SK-N-SH (cell line): ENCODE measurements at regions not wholly inside any gene's neighbourhood (a gene's known extent, or its start where the extent isn't known, plus 50 kb on each side); places are given as distances from the start of the nearest gene placed in this dataset.

Experiments used
- CTCF ChIA-PET: fragments of 300-600, 350-600 bp; formaldehyde crosslinking; extraction: SDS; loops from one replicate; lab custom pipeline; 2021; lab: Yijun Ruan, JAX
- POLR2A ChIA-PET: fragments of 350-600 bp; sonication (Branson Sonifier 250); formaldehyde crosslinking; extraction: SDS; loops from one replicate; lab custom pipeline; 2020; ENCODE audit warnings: antibody characterized with exemption, inconsistent platforms; lab: Yijun Ruan, JAX
- DNase-seq: peaks from one replicate; pipeline ENCODE4 v3.0.0; 2012
- H2AFZ ChIP-seq: fragments of 200-600 bp; sonication (generic); 2 replicates; pipeline ENCODE4 v1.8.1; 2016; ENCODE audit warnings: antibody characterized with exemption, mild to moderate bottlenecking, low read depth
- H3F3A ChIP-seq: fragments of 200-600 bp; sonication (generic); replicated peaks from 2 replicates; pipeline ENCODE3; 2016; ENCODE audit warnings: antibody characterized with exemption, mild to moderate bottlenecking; ENCODE audit not compliant: insufficient read depth
- H3K27ac ChIP-seq, 2 experiments: fragments of 200-500 bp in 1 of 2; fragments of 200-600 bp in 1 of 2; sonication (Bioruptor generic) in 1 of 2; sonication (generic), shearing (Covaris generic) in 1 of 2; 2 replicates each; pipeline versions ENCODE4 v1.5.1 to v1.6.1; 2014 to 2016; ENCODE audit warnings: low read depth in 2 of 2, inconsistent platforms in 1 of 2, low read length in 1 of 2, mild to moderate bottlenecking in 1 of 2, mixed read lengths in 1 of 2
- H3K27me3 ChIP-seq: fragments of 200-600 bp; sonication (generic), shearing (Covaris generic); 2 replicates; pipeline ENCODE4 v1.6.1; 2016; ENCODE audit warnings: mixed run types; ENCODE audit not compliant: insufficient read depth
- H3K36me3 ChIP-seq, 2 experiments: fragments of 200-500 bp in 1 of 2; fragments of 200-600 bp in 1 of 2; sonication (Bioruptor generic) in 1 of 2; sonication (generic) in 1 of 2; replicated peaks in 1 of 2; 2 replicates each; pipeline versions ENCODE3 to v1.5.1; 2014 to 2016; ENCODE audit warnings: low read length in 1 of 2, mild to moderate bottlenecking in 1 of 2; ENCODE audit not compliant: insufficient read depth in 2 of 2, control insufficient read depth in 1 of 2
- H3K4me1 ChIP-seq, 2 experiments: fragments of 200-500 bp in 1 of 2; fragments of 200-600 bp in 1 of 2; sonication (Bioruptor generic) in 1 of 2; sonication (generic), shearing (Covaris generic) in 1 of 2; 2 replicates each; pipeline versions ENCODE4 v1.5.1 to v1.6.1; 2014 to 2016; ENCODE audit warnings: low read depth in 1 of 2, low read length in 1 of 2, mixed run types in 1 of 2; ENCODE audit not compliant: insufficient read depth in 2 of 2, control insufficient read depth in 1 of 2
- H3K4me2 ChIP-seq: fragments of 200-600 bp; sonication (generic), shearing (Covaris generic); 2 replicates; pipeline ENCODE4 v1.6.1; 2017; ENCODE audit warnings: mixed run types
- H3K4me3 ChIP-seq, 2 experiments: fragments of 200-500 bp in 1 of 2; fragments of 200-600 bp in 1 of 2; sonication (Bioruptor generic) in 1 of 2; sonication (generic), shearing (Covaris generic) in 1 of 2; 2 replicates each; pipeline versions ENCODE4 v1.5.1 to v1.8.1; 2014 to 2016; ENCODE audit warnings: low read depth in 2 of 2, inconsistent platforms in 1 of 2, low read length in 1 of 2, mild to moderate bottlenecking in 1 of 2, mixed read lengths in 1 of 2, moderate library complexity in 1 of 2
- H3K79me2 ChIP-seq: fragments of 200-600 bp; sonication (generic); 2 replicates; pipeline ENCODE4 v1.8.1; 2017; ENCODE audit warnings: mild to moderate bottlenecking; ENCODE audit not compliant: insufficient read depth
- H3K9ac ChIP-seq: fragments of 200-600 bp; sonication (generic); 2 replicates; pipeline ENCODE4 v1.6.1; 2017; ENCODE audit warnings: mixed run types
- H3K9me2 ChIP-seq: fragments of 200-600 bp; sonication (generic); 2 replicates; pipeline ENCODE4 v1.6.1; 2017; ENCODE audit warnings: mixed run types
- H3K9me3 ChIP-seq: fragments of 200-600 bp; sonication (generic); 2 replicates; pipeline ENCODE4 v1.6.1; 2017; ENCODE audit warnings: mixed run types, mild to moderate bottlenecking, moderate library complexity
- H4K20me1 ChIP-seq: fragments of 200-600 bp; sonication (generic); 2 replicates; pipeline ENCODE4 v1.6.1; 2017; ENCODE audit warnings: mild to moderate bottlenecking, mixed run types; ENCODE audit not compliant: insufficient read depth
- CTCF ChIP-seq: fragments of 200-600 bp; sonication (generic); IDR thresholded peaks from 2 replicates; pipeline ENCODE4 v1.6.1; 2017; ENCODE audit warnings: antibody characterized with exemption, mild to moderate bottlenecking, moderate library complexity
- ELF1 ChIP-seq: IDR thresholded peaks from 2 replicates; pipeline ENCODE4 v1.4.0; 2012
- EP300 ChIP-seq, 2 experiments: IDR thresholded peaks; 2 replicates each; pipeline versions ENCODE4 v1.4.0 to v1.6.1; 2012; ENCODE audit warnings: borderline replicate concordance in 1 of 2, low read depth in 1 of 2, low read length in 1 of 2
- FOXJ3 ChIP-seq: sonication (generic); formaldehyde crosslinking; IDR thresholded peaks from 2 replicates; pipeline ENCODE4 v1.5.1; 2020; ENCODE audit warnings: mild to moderate bottlenecking, missing genetic modification reagents
- GABPA ChIP-seq: IDR thresholded peaks from 2 replicates; pipeline ENCODE4 v1.4.0; 2012; ENCODE audit warnings: low read depth, mild to moderate bottlenecking
- GATA2 ChIP-seq: sonication (generic); formaldehyde crosslinking; IDR thresholded peaks from 2 replicates; pipeline ENCODE4 v1.5.0; 2020; ENCODE audit warnings: mild to moderate bottlenecking, missing genetic modification reagents
- JUND ChIP-seq: IDR thresholded peaks from 2 replicates; pipeline ENCODE4 v1.4.0; 2012
- MAX ChIP-seq: IDR thresholded peaks from 2 replicates; pipeline ENCODE4 v1.4.0; 2012; ENCODE audit warnings: low read depth
- MEF2A ChIP-seq: IDR thresholded peaks from 2 replicates; pipeline ENCODE4 v1.4.0; 2012; ENCODE audit warnings: low read depth, borderline replicate concordance
- MXI1 ChIP-seq: IDR thresholded peaks from 2 replicates; pipeline ENCODE4 v1.6.1; 2012; ENCODE audit warnings: mild to moderate bottlenecking, low read depth, low read length, improper control_type of control experiment
- NRF1 ChIP-seq: IDR thresholded peaks from 2 replicates; pipeline ENCODE4 v1.6.1; 2012; ENCODE audit warnings: low read depth, mild to moderate bottlenecking, low read length
- RAD21 ChIP-seq: IDR thresholded peaks from 2 replicates; pipeline ENCODE4 v1.6.1; 2012; ENCODE audit warnings: mild to moderate bottlenecking, low read length
- RCOR1 ChIP-seq: fragments of 150-350 bp; IDR thresholded peaks from 2 replicates; pipeline ENCODE4 v1.6.1; 2017; ENCODE audit warnings: antibody characterized with exemption, low read length
- SIN3A ChIP-seq: IDR thresholded peaks from 2 replicates; pipeline ENCODE4 v1.6.1; 2012; ENCODE audit warnings: low read depth, mild to moderate bottlenecking, low read length, moderate library complexity, borderline replicate concordance
- SMC3 ChIP-seq: IDR thresholded peaks from 2 replicates; pipeline ENCODE4 v1.6.1; 2012; ENCODE audit warnings: low read depth, low read length, improper control_type of control experiment
- TCF12 ChIP-seq: IDR thresholded peaks from 2 replicates; pipeline ENCODE4 v1.4.0; 2012
- TEAD4 ChIP-seq: IDR thresholded peaks from 2 replicates; pipeline ENCODE4 v1.4.0; 2012; ENCODE audit warnings: mild to moderate bottlenecking, borderline replicate concordance; ENCODE audit not compliant: insufficient read depth
- USF2 ChIP-seq: fragments of 150-350 bp; IDR thresholded peaks from 2 replicates; pipeline ENCODE4 v1.6.1; 2017; ENCODE audit warnings: antibody characterized with exemption, low read length, low read depth, borderline replicate concordance
- YY1 ChIP-seq: IDR thresholded peaks from 2 replicates; pipeline ENCODE4 v1.4.0; 2012; ENCODE audit warnings: low read depth, mild to moderate bottlenecking
- ZBTB33 ChIP-seq: IDR thresholded peaks from 2 replicates; pipeline ENCODE4 v1.4.0; 2012; ENCODE audit warnings: low read depth, borderline replicate concordance
- WGBS: methylation state at CpG from one replicate; pipeline ENCODE4 v1.1.6; 2017; ENCODE audit warnings: low lambda C conversion rate; 5-methylcytosine and 5-hydroxymethylcytosine counted together

- WGBS: 4% methylated on average over 1 of the region's 1 CpG
- H3K9me2 ChIP-seq: no peaks in the 10 kb centered on the region
Measured at GRCh38 chr10:105967256-105967655, 1197.2 kb downstream of the SORCS1 start.

GRCh38 chr10:105965141-105965540 lies 1199.4 kb downstream of the SORCS1 start:
- H3K27me3 ChIP-seq: no peaks in the 10 kb centered on the region
- no peaks in the 10 kb centered on the region for H3K9me2 ChIP-seq
- WGBS: 14% methylated on average over 1 of the region's 1 CpG
- ChIA-PET POLR2A (no interaction called here), CTCF (no interaction called here)
- no peaks in the 10 kb centered on the region for H3F3A ChIP-seq
- TF ChIP-seq GABPA: no peak
- no peak for TF ChIP-seq RAD21
- TF ChIP-seq USF2: no peak
- no peak for TF ChIP-seq GATA2 (CRISPR knock-in tag)
- TF ChIP-seq SIN3A: no peak
- no peak for TF ChIP-seq SMC3
- TF ChIP-seq ZBTB33: no peak
- no peak for TF ChIP-seq ELF1
- no peak for TF ChIP-seq FOXJ3 (CRISPR knock-in tag)
- no peak for TF ChIP-seq EP300 (IDR thresholded peaks at IDR 0.05; ENCODE audit: borderline replicate concordance in 1 of 2, low read depth in 1 of 2, low read length in 1 of 2)
- no peak for TF ChIP-seq JUND
- TF ChIP-seq NRF1: no peak
- TF ChIP-seq MAX: no peak
- no peak for TF ChIP-seq YY1
- TF ChIP-seq CTCF: no peak
- TF ChIP-seq MXI1: no peak
- TF ChIP-seq TEAD4: no peak
- TF ChIP-seq MEF2A: no peak
- TF ChIP-seq TCF12: no peak
- no peaks in the 10 kb centered on the region for H4K20me1 ChIP-seq
- H3K9me3 ChIP-seq: no peaks in the 10 kb centered on the region
- no peak overlapping the region for H2AFZ ChIP-seq
- no peak overlapping the region for H3K4me3 ChIP-seq
- H3K36me3 ChIP-seq: no peaks in the 10 kb centered on the region
- H3K4me2 ChIP-seq: no peak overlapping the region
- peaks cover 0 to 5% of the 10 kb centered on the region in 2 experiments; a peak in 2 of 4 replicates for H3K4me1 ChIP-seq
- no peak overlapping the region for H3K9ac ChIP-seq
- no peaks in the 10 kb centered on the region for H3K79me2 ChIP-seq
- no peak overlapping the region for H3K27ac ChIP-seq
- DNase-seq: no peak

More at GRCh38 chr10:105967256-105967655, 1197.2 kb downstream of the SORCS1 start:
- TF ChIP-seq GATA2 (CRISPR knock-in tag) (peak; percentile 34; the same call in 1 of the 2 replicates), MEF2A (no peak), RCOR1 (0 out of 2 replicates have a peak, but pooled peaks have one; percentile 12), NRF1 (no peak), EP300 (IDR thresholded peaks at IDR 0.05; ENCODE audit: borderline replicate concordance in 1 of 2, low read depth in 1 of 2, low read length in 1 of 2) (peak in 1 of 2 experiments; percentile 46; a peak in 1 of 4 replicates), YY1 (no peak)
- Histone ChIP-seq H4K20me1 (no peaks in the 10 kb centered on the region), H3K9me3 (no peaks in the 10 kb centered on the region), H3K36me3 (no peaks in the 10 kb centered on the region), H3K4me2 (no peak overlapping the region), H3K79me2 (no peaks in the 10 kb centered on the region), H2AFZ (no peak overlapping the region), H3K9ac (no peak overlapping the region), H3K27ac (no peak overlapping the region), H3K27me3 (no peaks in the 10 kb centered on the region), H3K4me1 (peaks cover 0 to 5% of the 10 kb centered on the region in 2 experiments; a peak in 2 of 4 replicates), H3K4me3 (no peak overlapping the region), H3F3A (no peaks in the 10 kb centered on the region)
- CTCF ChIA-PET: interaction anchor here (0.6 to 1.4 kb wide), 4 partner anchors 15 to 82 kb away, joined by 3 read pairs; no protein-coding TSS in a partner anchor
- DNase-seq: peak; percentile 26
- POLR2A ChIA-PET: no interaction called here
